ENCODE measurements at regions not wholly inside any gene's neighbourhood (a gene's known extent, or its start where the extent isn't known, plus 50 kb on each side); places are given as distances from the start of the nearest gene placed in this dataset.

GRCh38 chr4:36013206-36013605 lies 231.1 kb downstream of the ARAP2 start:
- no peak overlapping the region for H3K4me2 ChIP-seq (ENCODE audit: low read length)
- H3K27me3 ChIP-seq (ENCODE audit: insufficient read depth, low read length): no peaks in the 10 kb centered on the region
- no peaks in the 10 kb centered on the region for H3K4me1 ChIP-seq (ENCODE audit: control insufficient read depth in 1 of 2, insufficient read depth in 2 of 2, low read length in 2 of 2)
- TF ChIP-seq ATF3 (IDR thresholded peaks at IDR 0.05) (no peak), CBX3 (IDR thresholded peaks at IDR 0.05; ENCODE audit: low read depth) (no peak), RAD21 (IDR thresholded peaks at IDR 0.05; ENCODE audit: low read depth) (no peak), CEBPB (IDR thresholded peaks at IDR 0.05; ENCODE audit: low read depth) (no peak), EZH2 (IDR thresholded peaks at IDR 0.05) (no peak), SRF (IDR thresholded peaks at IDR 0.05; ENCODE audit: low read depth) (no peak), ZBTB33 (IDR thresholded peaks at IDR 0.05; ENCODE audit: extremely low read depth, insufficient replicate concordance, low read length) (no peak), JUND (IDR thresholded peaks at IDR 0.05) (no peak), ZFX (IDR thresholded peaks at IDR 0.05) (no peak), ZNF274 (IDR thresholded peaks at IDR 0.05; ENCODE audit: low read depth, low read length) (no peak), FOSL1 (IDR thresholded peaks at IDR 0.05; ENCODE audit: low read depth) (no peak), POLR2AphosphoS5 (IDR thresholded peaks at IDR 0.05; ENCODE audit: low read depth, low read length) (no peak), SIN3A (IDR thresholded peaks at IDR 0.05; ENCODE audit: low read depth) (no peak), EZH2phosphoT487 (IDR thresholded peaks at IDR 0.05; ENCODE audit: borderline replicate concordance) (no peak), ELF1 (IDR thresholded peaks at IDR 0.05; ENCODE audit: borderline replicate concordance, low read depth) (no peak)
- H3K36me3 ChIP-seq (ENCODE audit: control insufficient read depth in 1 of 2, insufficient read depth in 2 of 2, low read length in 2 of 2): no peaks in the 10 kb centered on the region
- no peak overlapping the region for H3K9ac ChIP-seq (ENCODE audit: low read length)
- ChIA-PET CTCF (no interaction called here), POLR2A (no interaction called here), RAD21 (ENCODE audit: low non-redundant PET in 1 of 2, low total read pairs in 2 of 2, uncharacterized antibody in 2 of 2, unreplicated experiment in 2 of 2) (no interaction called here)
- intact Hi-C loops (cut with micrococcal nuclease): no loop called here
- no peak overlapping the region for H3K4me3 ChIP-seq (replicated peaks in 1 of 2; ENCODE audit: low read depth in 1 of 2, low read length in 2 of 2)
- H3K79me2 ChIP-seq (ENCODE audit: insufficient read depth, low read length): no peaks in the 10 kb centered on the region
- H4K20me1 ChIP-seq (ENCODE audit: insufficient read depth): no peaks in the 10 kb centered on the region
- BruUV-seq (replicated peaks): no TSS peak
- no peaks in the 10 kb centered on the region for H3K9me3 ChIP-seq (ENCODE audit: control insufficient read depth in 1 of 2, insufficient read depth in 1 of 2, low read depth in 1 of 2, low read length in 2 of 2)
- no peak for DNase-seq (ENCODE audit: low read depth, low spot score)
- no peak overlapping the region for H2AFZ ChIP-seq (ENCODE audit: low read depth, low read length, poor library complexity, severe bottlenecking)
- H3K9me2 ChIP-seq (ENCODE audit: insufficient read depth): no peaks in the 10 kb centered on the region
- H3K27ac ChIP-seq (ENCODE audit: low read depth, low read length): no peak overlapping the region
- ATAC-seq: no peak

All from HCT116 (cell line).